DOHH2 (cell line): ENCODE measurements at regions not wholly inside any gene's neighbourhood (a gene's known extent, or its start where the extent isn't known, plus 50 kb on each side); places are given as distances from the start of the nearest gene placed in this dataset.

Source experiments
- H3F3A ChIP-seq: fragments of 200-600 bp; sonication (generic), shearing (Covaris generic); 2 replicates; pipeline ENCODE4 v1.6.0; 2016; ENCODE audit warnings: antibody characterized with exemption, mild to moderate bottlenecking; ENCODE audit not compliant: control insufficient read depth, insufficient read depth
- H3K27ac ChIP-seq: fragments of 200-600 bp; sonication (generic); 2 replicates; pipeline ENCODE4 v1.5.1; 2014; ENCODE audit warnings: low read depth, mild to moderate bottlenecking, low read length, moderate library complexity
- H3K27me3 ChIP-seq: fragments of 200-600 bp; sonication (generic); 2 replicates; pipeline ENCODE4 v1.6.1; 2014; ENCODE audit warnings: mild to moderate bottlenecking, low read length, mixed read lengths; ENCODE audit not compliant: control insufficient read depth
- H3K36me3 ChIP-seq: fragments of 200-600 bp; sonication (generic); 2 replicates; pipeline ENCODE4 v1.6.1; 2014; ENCODE audit warnings: mild to moderate bottlenecking, low read length, moderate library complexity, mixed read lengths; ENCODE audit not compliant: control insufficient read depth
- H3K4me1 ChIP-seq: fragments of 200-600 bp; sonication (generic); 2 replicates; pipeline ENCODE4 v1.6.1; 2014; ENCODE audit warnings: mild to moderate bottlenecking, low read length, mixed read lengths; ENCODE audit not compliant: control insufficient read depth
- H3K4me2 ChIP-seq: fragments of 200-600 bp; sonication (generic); 2 replicates; pipeline ENCODE4 v1.6.0; 2014; ENCODE audit warnings: mild to moderate bottlenecking, low read length, moderate library complexity
- H3K4me3 ChIP-seq: fragments of 200-600 bp; sonication (generic); 2 replicates; pipeline ENCODE4 v1.5.1; 2014; ENCODE audit warnings: mild to moderate bottlenecking, low read length, mixed read lengths
- H3K79me2 ChIP-seq: fragments of 200-600 bp; sonication (generic); 2 replicates; pipeline ENCODE4 v1.6.1; 2014; ENCODE audit warnings: mild to moderate bottlenecking, low read length, mixed read lengths; ENCODE audit not compliant: control insufficient read depth
- H3K9me2 ChIP-seq: fragments of 200-600 bp; sonication (generic); replicated peaks from 2 replicates; pipeline ENCODE4 v1.6.1; 2014; ENCODE audit warnings: mild to moderate bottlenecking, low read length, mixed read lengths; ENCODE audit not compliant: control insufficient read depth
- H3K9me3 ChIP-seq: fragments of 200-600 bp; sonication (generic); 2 replicates; pipeline ENCODE4 v1.6.1; 2014; ENCODE audit warnings: antibody characterized with exemption, low read length, mixed read lengths; ENCODE audit not compliant: control insufficient read depth, insufficient read depth
- H4K20me1 ChIP-seq: fragments of 200-600 bp; sonication (generic); 2 replicates; pipeline ENCODE4 v1.6.0; 2014; ENCODE audit warnings: low read depth, mild to moderate bottlenecking, antibody characterized with exemption, low read length, moderate library complexity; ENCODE audit not compliant: control insufficient read depth, insufficient read depth
- CTCF ChIP-seq: fragments of 200-600 bp; sonication (generic); IDR thresholded peaks from one replicate; pipeline ENCODE4 v1.5.1; 2014; ENCODE audit warnings: antibody characterized with exemption, mild to moderate bottlenecking, low read depth, low read length; ENCODE audit not compliant: poor library complexity, severe bottlenecking
- EZH2phosphoT487 ChIP-seq: fragments of 200-600 bp; sonication (generic); IDR thresholded peaks from 2 replicates; pipeline ENCODE4 v1.6.1; 2017; ENCODE audit warnings: borderline replicate concordance, mild to moderate bottlenecking, antibody characterized with exemption, low read length, moderate library complexity, mixed read lengths

DNA sequence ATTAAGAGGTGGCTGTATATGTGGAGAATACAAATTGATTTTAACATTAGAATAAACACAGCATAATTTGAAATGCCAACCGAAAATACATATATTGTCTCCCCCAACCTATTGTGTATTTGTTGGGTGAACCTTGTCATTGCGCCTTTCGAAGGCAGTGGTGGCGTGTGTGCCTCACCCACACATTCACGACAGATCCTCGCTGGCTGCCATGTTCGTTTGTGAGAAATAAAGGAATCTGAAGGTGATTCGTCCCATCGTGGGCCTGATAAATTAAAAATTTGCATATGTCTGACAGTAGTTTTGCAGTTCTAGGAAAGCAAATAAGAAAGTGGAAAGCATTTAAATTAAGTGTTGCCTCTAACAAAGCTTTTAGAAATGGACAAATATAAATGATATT, 222.8 kb upstream of the TOPAZ1 start:
- H3K36me3 ChIP-seq = peaks cover 73% of the 10 kb centered on the region
- H4K20me1 ChIP-seq = peaks cover 12% of the 10 kb centered on the region; the same call in 1 of the 2 replicates
- TF ChIP-seq CTCF (no peak), EZH2phosphoT487 (no peak)
- peaks cover 92% of the 10 kb centered on the region for H3K79me2 ChIP-seq
- H3K4me3 ChIP-seq = no peak overlapping the region
- H3K27ac ChIP-seq = no peak overlapping the region
- H3K4me2 ChIP-seq = no peak overlapping the region
- no peaks in the 10 kb centered on the region for H3K9me2 ChIP-seq
- H3F3A ChIP-seq = no peaks in the 10 kb centered on the region
- H3K4me1 ChIP-seq = peaks cover 6% of the 10 kb centered on the region; the same call in 1 of the 2 replicates
- H3K27me3 ChIP-seq = no peaks in the 10 kb centered on the region
- H3K9me3 ChIP-seq = no peaks in the 10 kb centered on the region

- Histone ChIP-seq H3F3A (no peaks in the 10 kb centered on the region), H3K36me3 (peaks cover 68% of the 10 kb centered on the region), H3K79me2 (peaks cover 93% of the 10 kb centered on the region), H3K9me2 (no peaks in the 10 kb centered on the region), H3K27me3 (no peaks in the 10 kb centered on the region), H3K4me3 (no peak overlapping the region), H3K4me2 (no peak overlapping the region), H3K9me3 (no peaks in the 10 kb centered on the region), H3K27ac (no peak overlapping the region), H4K20me1 (peaks cover 12% of the 10 kb centered on the region; the same call in 1 of the 2 replicates), H3K4me1 (peaks cover 6% of the 10 kb centered on the region; the same call in 1 of the 2 replicates)
- TF ChIP-seq EZH2phosphoT487 (no peak), CTCF (no peak)
Observed at GRCh38 chr3:44019736-44020135, 221.9 kb upstream of the TOPAZ1 start.

GRCh38 chr3:44020143-44020542, 221.5 kb upstream of the TOPAZ1 start:
- Histone ChIP-seq H3K4me3 (no peak overlapping the region), H3F3A (no peaks in the 10 kb centered on the region), H3K27me3 (no peaks in the 10 kb centered on the region), H3K36me3 (peaks cover 66% of the 10 kb centered on the region), H3K4me1 (peaks cover 6% of the 10 kb centered on the region; the same call in 1 of the 2 replicates), H3K4me2 (no peak overlapping the region), H4K20me1 (peaks cover 12% of the 10 kb centered on the region; the same call in 1 of the 2 replicates), H3K9me3 (no peaks in the 10 kb centered on the region), H3K27ac (no peak overlapping the region), H3K79me2 (peaks cover 94% of the 10 kb centered on the region), H3K9me2 (no peaks in the 10 kb centered on the region)
- no peak for TF ChIP-seq EZH2phosphoT487
- no peak for TF ChIP-seq CTCF
